K562 (cell line): ENCODE measurements at regions not wholly inside any gene's neighbourhood (a gene's known extent, or its start where the extent isn't known, plus 50 kb on each side); places are given as distances from the start of the nearest gene placed in this dataset.

Source experiments
- ATAC-seq: fragments of 200-7000 bp; cut with Tn5 transposase; 3 replicates; pipeline ENCODE4 v1.9.1; 2020; ENCODE audit warnings: moderate library complexity
- BruUV-seq: library from RNA; stranded (reverse); fragments of 400-500 nt; replicated peaks from 2 replicates; lab custom pipeline; 2021; lab: Mats Ljungman, UMichigan
- CTCF ChIA-PET: fragments of 300-600 bp; formaldehyde crosslinking; extraction: SDS; loops from one replicate; lab custom pipeline; 2021; ENCODE audit warnings: low intra/inter-chr PET ratio; lab: Yijun Ruan, JAX
- POLR2A ChIA-PET: fragments of 300-600, 350-650 bp; sonication (Branson Sonifier 250); formaldehyde crosslinking; extraction: SDS; loops from one replicate; lab custom pipeline; 2021; ENCODE audit warnings: antibody characterized with exemption, inconsistent platforms; lab: Yijun Ruan, JAX
- DNase-seq, 4 experiments: peaks; one replicate each; pipeline versions ENCODE4 v3.0.0 to v3.0.0-alpha.2; 2011 to 2018; ENCODE audit warnings: low spot score in 3 of 4, mixed read lengths in 3 of 4; ENCODE audit errors: extremely low read depth in 1 of 4
- FAIRE-seq: peaks from 2 replicates; lab custom pipeline; 2011; peaks lifted over from hg19 to GRCh38; lab: Jason Lieb, UNC
- H2AFZ ChIP-seq: 2 replicates; pipeline ENCODE4 v1.6.0; 2011; ENCODE audit warnings: low read depth, low read length, control low read depth, inconsistent platforms
- H3K27ac ChIP-seq: fragments of 200-600 bp; 3 replicates; pipeline ENCODE4 v1.8.0; 2011; ENCODE audit warnings: low read depth, mild to moderate bottlenecking, control low read depth, inconsistent platforms, low read length, moderate library complexity, mixed read lengths; ENCODE audit errors: extremely low read depth
- H3K27me3 ChIP-seq, 2 experiments: fragments of 300-600 bp in 1 of 2; 2 replicates in 1 of 2; 3 replicates in 1 of 2; pipeline versions ENCODE4 v1.6.0 to v1.8.0; 2011; ENCODE audit warnings: inconsistent platforms in 2 of 2, low read length in 2 of 2, mild to moderate bottlenecking in 1 of 2, mixed read lengths in 1 of 2, moderate library complexity in 1 of 2; ENCODE audit not compliant: control insufficient read depth in 2 of 2, insufficient read depth in 2 of 2
- H3K36me3 ChIP-seq: fragments of 300-600 bp; 3 replicates; pipeline ENCODE4 v1.8.0; 2011; ENCODE audit warnings: mild to moderate bottlenecking, low read length, inconsistent platforms; ENCODE audit not compliant: control insufficient read depth, insufficient read depth
- H3K4me1 ChIP-seq, 2 experiments: fragments of 200-600 bp in 1 of 2; replicated peaks in 1 of 2; 2 replicates in 1 of 2; 3 replicates in 1 of 2; pipeline versions ENCODE4 v1.5.1 to v1.8.0; 2011; ENCODE audit warnings: inconsistent platforms in 2 of 2, low read length in 2 of 2, mild to moderate bottlenecking in 1 of 2, mixed read lengths in 1 of 2, moderate library complexity in 1 of 2; ENCODE audit not compliant: control insufficient read depth in 2 of 2, insufficient read depth in 2 of 2
- H3K4me2 ChIP-seq: 2 replicates; pipeline ENCODE4 v1.6.1; 2011; ENCODE audit warnings: low read length, control low read depth, inconsistent platforms, mixed read lengths; ENCODE audit not compliant: insufficient read depth
- H3K4me3 ChIP-seq: fragments of 200-600 bp; sonication (generic), shearing (Covaris generic); 2 replicates; pipeline ENCODE4 v1.5.1; 2016; ENCODE audit warnings: control low read depth, inconsistent platforms
- H3K79me2 ChIP-seq: fragments of 200-600 bp; 3 replicates; pipeline ENCODE4 v1.8.0; 2011; ENCODE audit warnings: low read length, inconsistent platforms; ENCODE audit not compliant: control insufficient read depth, insufficient read depth
- H3K9ac ChIP-seq, 2 experiments: 2 replicates each; pipeline versions ENCODE4 v1.6.0 to v1.6.1; 2011; ENCODE audit warnings: low read depth in 2 of 2, low read length in 2 of 2, control low read depth in 1 of 2, inconsistent platforms in 1 of 2, mild to moderate bottlenecking in 1 of 2, mixed read lengths in 1 of 2; ENCODE audit not compliant: insufficient read depth in 1 of 2
- H3K9me1 ChIP-seq: one replicate; pipeline ENCODE4 v1.6.0; 2011; ENCODE audit warnings: inconsistent platforms, mild to moderate bottlenecking, low read length, moderate library complexity; ENCODE audit not compliant: control insufficient read depth, insufficient read depth
- H3K9me3 ChIP-seq: replicated peaks from 2 replicates; pipeline ENCODE4 v1.5.1; 2011; ENCODE audit warnings: low read depth, low read length, inconsistent platforms; ENCODE audit not compliant: control insufficient read depth, insufficient read depth
- H4K20me1 ChIP-seq: replicated peaks from 2 replicates; pipeline ENCODE4 v1.6.1; 2011; ENCODE audit warnings: low read length, inconsistent platforms, mixed read lengths; ENCODE audit not compliant: control insufficient read depth, insufficient read depth
- CEBPB ChIP-seq: fragments of 450-650 bp; IDR thresholded peaks from 2 replicates; pipeline ENCODE4 v1.6.1; 2016; ENCODE audit warnings: missing genetic modification characterization, missing compliant biosample characterization
- COPS2 ChIP-seq: fragments of 450-650 bp; conservative IDR thresholded peaks from 2 replicates; pipeline ENCODE4 v1.6.1; 2016; ENCODE audit warnings: mild to moderate bottlenecking, moderate library complexity
- CREM ChIP-seq: IDR thresholded peaks from 2 replicates; pipeline ENCODE4 v1.6.1; 2014; ENCODE audit warnings: antibody characterized with exemption, low read depth
- FOSL1 ChIP-seq: fragments of 200-800 bp; sonication (Bioruptor generic); conservative IDR thresholded peaks from 2 replicates; pipeline ENCODE4 v1.6.1; 2016; ENCODE audit warnings: missing genetic modification characterization, missing compliant biosample characterization
- KDM1A ChIP-seq, 2 experiments: fragments of 450-650 bp; IDR thresholded peaks; 2 replicates each; pipeline ENCODE4 v1.6.1; 2016; ENCODE audit warnings: mild to moderate bottlenecking in 2 of 2
- MECOM ChIP-seq: fragments of 250-450 bp; sonication (Bioruptor Pico); IDR thresholded peaks from 2 replicates; pipeline ENCODE4 v1.8.0; 2022; ENCODE audit warnings: inconsistent platforms
- NCOA1 ChIP-seq: fragments of 450-650 bp; IDR thresholded peaks from 2 replicates; pipeline ENCODE4 v1.6.1; 2016; ENCODE audit warnings: low read depth
- NFYB ChIP-seq: IDR thresholded peaks from 2 replicates; pipeline ENCODE4 v1.6.1; 2011; ENCODE audit warnings: mild to moderate bottlenecking, moderate library complexity; ENCODE audit not compliant: insufficient read length; ENCODE audit errors: extremely low read depth
- PHB2 ChIP-seq: fragments of 450-650 bp; IDR thresholded peaks from 2 replicates; pipeline ENCODE4 v1.6.1; 2017; ENCODE audit warnings: low read depth
- POLR2B ChIP-seq: fragments of 450-650 bp; IDR thresholded peaks from 2 replicates; pipeline ENCODE4 v1.6.1; 2018; ENCODE audit warnings: low read depth; ENCODE audit not compliant: partially characterized antibody
- STAT5A ChIP-seq: IDR thresholded peaks from 2 replicates; pipeline ENCODE4 v1.6.1; 2012; ENCODE audit warnings: low read length, inconsistent platforms, borderline replicate concordance
- STAT5B ChIP-seq: fragments of 250-450 bp; sonication (Bioruptor Pico); IDR thresholded peaks from 2 replicates; pipeline ENCODE4 v1.8.0; 2021; ENCODE audit warnings: mild to moderate bottlenecking, inconsistent platforms
- ZFP36 ChIP-seq: fragments of 150-350 bp; IDR thresholded peaks from 2 replicates; pipeline ENCODE4 v1.6.1; 2018; ENCODE audit warnings: low read length, low read depth; ENCODE audit not compliant: partially characterized antibody
- ZNF347 ChIP-seq: fragments of 450-650 bp; formaldehyde crosslinking; IDR thresholded peaks from 2 replicates; pipeline ENCODE4 v1.4.0; 2020; ENCODE audit warnings: low read depth, mild to moderate bottlenecking, moderate library complexity
- ZNF41 ChIP-seq: fragments of 250-450 bp; sonication (Bioruptor Pico); conservative IDR thresholded peaks from 2 replicates; pipeline ENCODE4 v1.4.0; 2020; ENCODE audit warnings: mild to moderate bottlenecking
- WGBS: fragments of 100-300 bp; shearing (Covaris generic); methylation state at CpG from one replicate; pipeline ENCODE4 v1.1.6; 2016; ENCODE audit warnings: low coverage, mixed read lengths; ENCODE audit not compliant: insufficient coverage; ENCODE audit errors: missing lambda C conversion rate; 5-methylcytosine and 5-hydroxymethylcytosine counted together
- in situ Hi-C: fragments of 300-500 bp; cut with MboI; formaldehyde crosslinking; loops from 4 replicates; pipeline ENCODE4 v1.15.0; 2018; ENCODE audit warnings: inconsistent platforms, mixed read lengths
- intact Hi-C: fragments of 100-400 bp; cut with micrococcal nuclease; formaldehyde crosslinking; loops from 2 replicates; pipeline ENCODE4 v1.14.2; 2022
- TF ChIP-seq, protein P1 (sequence below): fragments of 250-450 bp; sonication (Bioruptor Pico); IDR thresholded peaks from 2 replicates; pipeline ENCODE4 v1.5.0; 2022; ENCODE audit warnings: mild to moderate bottlenecking

DNA sequence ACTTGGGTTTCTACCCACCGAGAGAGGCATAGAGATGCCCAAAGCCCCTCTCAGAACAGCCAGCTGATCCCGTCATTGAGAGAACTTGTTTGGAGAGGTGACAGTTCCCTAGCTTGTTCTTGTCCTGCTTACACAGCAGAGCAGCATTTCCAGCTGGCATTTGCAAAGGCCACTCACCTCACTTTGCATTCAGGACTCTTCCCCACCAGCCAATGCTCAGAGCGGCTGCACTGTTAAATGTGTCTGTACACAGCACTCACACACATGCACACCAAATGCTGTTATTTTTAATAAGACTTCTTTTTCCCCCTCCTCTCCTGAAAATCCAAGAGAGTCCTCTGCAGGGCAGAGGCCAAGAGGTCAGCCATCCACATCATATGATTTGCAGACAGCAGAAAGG, 104.6 kb upstream of the SLC14A2 start:
- TF ChIP-seq ZNF347 (CRISPR knock-in tag) (no peak), ZFP36 (no peak), FOSL1 (tag) (no peak), MECOM (CRISPR knock-in tag) (no peak), COPS2 (no peak), CREM (no peak), CEBPB (tag) (no peak)
- TF ChIP-seq, all 486 proteins: peak for 0
- ChIA-PET CTCF (no interaction called here), POLR2A (no interaction called here)
- Histone ChIP-seq H3K79me2 (no peaks in the 10 kb centered on the region), H2AFZ (no peak overlapping the region), H4K20me1 (no peaks in the 10 kb centered on the region), H3K4me3 (no peak overlapping the region), H3K9ac (no peak overlapping the region), H3K36me3 (no peaks in the 10 kb centered on the region), H3K9me1 (no peaks in the 10 kb centered on the region), H3K27me3 (no peaks in the 10 kb centered on the region), H3K9me3 (no peaks in the 10 kb centered on the region), H3K4me1 (no peaks in the 10 kb centered on the region), H3K4me2 (no peak overlapping the region), H3K27ac (no peak overlapping the region)
- in situ Hi-C loops (no loop called here), intact Hi-C loops (no loop called here)
- FAIRE-seq (no peak), ATAC-seq (no peak), DNase-seq (no peak)
- 3% methylated on average over 3 of the region's 3 CpGs for WGBS
- no TSS peak for BruUV-seq

DNA sequence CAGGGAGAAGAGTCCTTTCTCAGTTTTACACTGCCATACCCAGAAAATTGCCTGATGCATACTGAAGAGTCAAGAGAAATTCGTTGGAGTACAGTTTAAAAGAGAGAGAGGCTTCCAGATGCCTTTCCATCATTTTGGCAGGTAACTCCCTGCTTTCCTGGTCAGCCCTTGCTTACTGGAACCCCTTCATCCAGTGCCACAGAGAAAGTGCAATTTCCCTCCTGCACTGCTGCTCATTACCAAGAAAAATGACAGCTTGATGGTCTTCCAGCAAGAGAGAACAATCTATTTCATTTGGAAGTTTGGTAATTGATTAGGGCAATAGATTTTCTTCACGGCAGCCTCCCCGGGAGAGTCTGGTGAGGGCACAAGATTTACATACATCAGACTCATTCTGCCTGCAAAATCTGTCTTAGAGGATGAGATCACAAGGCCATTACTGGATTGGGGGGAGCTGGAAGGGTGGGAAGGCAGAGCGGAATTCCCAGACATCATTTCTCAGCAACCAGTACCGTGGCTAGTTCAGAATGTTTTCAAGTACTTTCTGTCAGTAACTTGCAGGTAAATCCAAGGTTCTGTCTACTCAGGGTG, 102.8 kb upstream of the SLC14A2 start:
- in situ Hi-C loops, result no loop called here
- no TSS peak for BruUV-seq
- TF ChIP-seq KDM1A (IDR thresholded peaks at IDR 0.05) (no peak), ZNF41 (no peak), STAT5B (CRISPR knock-in tag) (no peak), NCOA1 (no peak), PHB2 (no peak), NFYB (no peak), POLR2B (no peak), STAT5A (no peak)
- TF ChIP-seq, protein P1, sequence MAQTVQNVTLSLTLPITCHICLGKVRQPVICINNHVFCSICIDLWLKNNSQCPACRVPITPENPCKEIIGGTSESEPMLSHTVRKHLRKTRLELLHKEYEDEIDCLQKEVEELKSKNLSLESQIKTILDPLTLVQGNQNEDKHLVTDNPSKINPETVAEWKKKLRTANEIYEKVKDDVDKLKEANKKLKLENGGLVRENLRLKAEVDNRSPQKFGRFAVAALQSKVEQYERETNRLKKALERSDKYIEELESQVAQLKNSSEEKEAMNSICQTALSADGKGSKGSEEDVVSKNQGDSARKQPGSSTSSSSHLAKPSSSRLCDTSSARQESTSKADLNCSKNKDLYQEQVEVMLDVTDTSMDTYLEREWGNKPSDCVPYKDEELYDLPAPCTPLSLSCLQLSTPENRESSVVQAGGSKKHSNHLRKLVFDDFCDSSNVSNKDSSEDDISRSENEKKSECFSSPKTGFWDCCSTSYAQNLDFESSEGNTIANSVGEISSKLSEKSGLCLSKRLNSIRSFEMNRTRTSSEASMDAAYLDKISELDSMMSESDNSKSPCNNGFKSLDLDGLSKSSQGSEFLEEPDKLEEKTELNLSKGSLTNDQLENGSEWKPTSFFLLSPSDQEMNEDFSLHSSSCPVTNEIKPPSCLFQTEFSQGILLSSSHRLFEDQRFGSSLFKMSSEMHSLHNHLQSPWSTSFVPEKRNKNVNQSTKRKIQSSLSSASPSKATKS, result no peak

More for the DNA sequence above, 102.8 kb upstream of the SLC14A2 start:
- Histone ChIP-seq H3K27ac (no peak overlapping the region), H3K9me3 (no peaks in the 10 kb centered on the region), H3K4me2 (no peak overlapping the region), H3K79me2 (no peaks in the 10 kb centered on the region), H3K27me3 (peaks cover 0 to 5% of the 10 kb centered on the region in 2 experiments; a peak in 1 of 5 replicates), H3K4me1 (no peaks in the 10 kb centered on the region), H3K9me1 (no peaks in the 10 kb centered on the region), H3K9ac (no peak overlapping the region), H2AFZ (no peak overlapping the region), H3K4me3 (no peak overlapping the region), H4K20me1 (no peaks in the 10 kb centered on the region), H3K36me3 (no peaks in the 10 kb centered on the region)
- DNase-seq, result no peak
- FAIRE-seq, result no peak
- ChIA-PET POLR2A (interaction anchor here (0.7 kb wide), 1 partner anchor 14 kb away, joined by 3 read pairs; no protein-coding TSS in a partner anchor), CTCF (no interaction called here)
- no peak for ATAC-seq
- intact Hi-C loops, result no loop called here
- WGBS, result 0% methylated on average over 4 of the region's 5 CpGs
